ENCODE measurements at regions not wholly inside any gene's neighbourhood (a gene's known extent, or its start where the extent isn't known, plus 50 kb on each side); places are given as distances from the start of the nearest gene placed in this dataset.

- no peak for FAIRE-seq
- dilution Hi-C loops (cut with MboI; ENCODE audit: extremely low pct_ligation_motif_present, low sequenced_read_pairs) = no loop called here
- TF ChIP-seq CTCF (optimal IDR thresholded peaks at IDR 0.05 in 1 of 3, IDR thresholded peaks at IDR 0.05 in 1 of 3, conservative IDR thresholded peaks at IDR 0.05 in 1 of 3; ENCODE audit: extremely low read depth in 1 of 3, insufficient read depth in 2 of 3, low read length in 3 of 3) (no peak), EZH2 (IDR thresholded peaks at IDR 0.05; ENCODE audit: low read length) (no peak)
Observed at GRCh38 chr10:125555267-125555666, 127.7 kb downstream of the TEX36 start.

DNA sequence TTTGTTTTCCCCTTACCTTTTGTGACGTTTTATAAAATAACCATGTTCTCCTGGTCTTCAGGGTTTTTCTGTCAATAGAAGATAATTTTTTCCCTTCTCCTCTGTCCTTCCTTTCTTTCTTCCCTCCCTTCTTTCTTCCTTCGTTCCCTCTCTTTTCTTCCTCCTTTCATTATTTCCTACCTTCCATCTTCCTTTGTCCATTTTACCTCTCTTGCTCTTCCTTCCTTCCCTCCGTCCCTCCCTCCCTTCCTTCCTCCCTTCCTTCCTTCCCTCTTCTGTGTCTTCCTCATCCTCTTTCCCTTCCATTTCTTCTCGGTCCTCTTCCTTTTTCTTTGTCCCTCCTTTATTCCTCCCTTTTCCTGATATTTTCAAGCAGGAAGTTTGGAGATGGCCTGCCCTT, 128.2 kb downstream of the TEX36 start:
- FAIRE-seq (no peak), DNase-seq (ENCODE audit: low read depth, low spot score) (no peak)
- dilution Hi-C loops (cut with MboI; ENCODE audit: extremely low pct_ligation_motif_present, low sequenced_read_pairs) = no loop called here
- Histone ChIP-seq H3K79me2 (ENCODE audit: control insufficient read depth, insufficient read depth, low read length) (no peaks in the 10 kb centered on the region), H3K4me2 (ENCODE audit: control insufficient read depth, extremely low read depth, insufficient read depth, low read depth, low read length) (no peak overlapping the region), H3K9ac (ENCODE audit: control insufficient read depth, extremely low read depth, insufficient read depth, low read length) (no peak overlapping the region), H3K4me3 (ENCODE audit: control insufficient read depth in 2 of 3, extremely low read depth in 1 of 3, insufficient read depth in 2 of 3, low read depth in 1 of 3, low read length in 3 of 3) (no peak overlapping the region), H3K27ac (ENCODE audit: control insufficient read depth, insufficient read depth, low read length) (no peak overlapping the region), H3K9me3 (ENCODE audit: control insufficient read depth, low read depth, low read length) (no peaks in the 10 kb centered on the region), H3K36me3 (ENCODE audit: control insufficient read depth in 2 of 2, extremely low read depth in 1 of 2, insufficient read depth in 2 of 2, low read length in 2 of 2) (no peaks in the 10 kb centered on the region), H4K20me1 (ENCODE audit: control insufficient read depth, extremely low read depth, insufficient read depth, low read length) (no peaks in the 10 kb centered on the region), H3K4me1 (ENCODE audit: control insufficient read depth, extremely low read depth, insufficient read depth, low read length) (no peaks in the 10 kb centered on the region), H2AFZ (ENCODE audit: control insufficient read depth, low read length) (no peak overlapping the region), H3K27me3 (ENCODE audit: control insufficient read depth, extremely low read depth, insufficient read depth, low read length) (no peaks in the 10 kb centered on the region), H3K9me1 (ENCODE audit: control insufficient read depth, extremely low read depth, insufficient read depth, low read length) (no peaks in the 10 kb centered on the region)
- TF ChIP-seq CTCF (optimal IDR thresholded peaks at IDR 0.05 in 1 of 3, IDR thresholded peaks at IDR 0.05 in 1 of 3, conservative IDR thresholded peaks at IDR 0.05 in 1 of 3; ENCODE audit: extremely low read depth in 1 of 3, insufficient read depth in 2 of 3, low read length in 3 of 3) = no peak
- TF ChIP-seq EZH2 (IDR thresholded peaks at IDR 0.05; ENCODE audit: low read length) = no peak

More at GRCh38 chr10:125555267-125555666, 127.7 kb downstream of the TEX36 start:
- Histone ChIP-seq H3K9me1 (ENCODE audit: control insufficient read depth, extremely low read depth, insufficient read depth, low read length) (no peaks in the 10 kb centered on the region), H3K4me1 (ENCODE audit: control insufficient read depth, extremely low read depth, insufficient read depth, low read length) (no peaks in the 10 kb centered on the region), H4K20me1 (ENCODE audit: control insufficient read depth, extremely low read depth, insufficient read depth, low read length) (no peaks in the 10 kb centered on the region), H2AFZ (ENCODE audit: control insufficient read depth, low read length) (no peak overlapping the region), H3K27ac (ENCODE audit: control insufficient read depth, insufficient read depth, low read length) (no peak overlapping the region), H3K4me3 (ENCODE audit: control insufficient read depth in 2 of 3, extremely low read depth in 1 of 3, insufficient read depth in 2 of 3, low read depth in 1 of 3, low read length in 3 of 3) (no peak overlapping the region), H3K9me3 (ENCODE audit: control insufficient read depth, low read depth, low read length) (no peaks in the 10 kb centered on the region), H3K4me2 (ENCODE audit: control insufficient read depth, extremely low read depth, insufficient read depth, low read depth, low read length) (no peak overlapping the region), H3K9ac (ENCODE audit: control insufficient read depth, extremely low read depth, insufficient read depth, low read length) (no peak overlapping the region), H3K79me2 (ENCODE audit: control insufficient read depth, insufficient read depth, low read length) (no peaks in the 10 kb centered on the region), H3K36me3 (ENCODE audit: control insufficient read depth in 2 of 2, extremely low read depth in 1 of 2, insufficient read depth in 2 of 2, low read length in 2 of 2) (no peaks in the 10 kb centered on the region), H3K27me3 (ENCODE audit: control insufficient read depth, extremely low read depth, insufficient read depth, low read length) (no peaks in the 10 kb centered on the region)
- DNase-seq (ENCODE audit: low read depth, low spot score) = no peak

All from keratinocyte (primary cell).